Endodermal cell (in vitro differentiated cells): ENCODE measurements at regions not wholly inside any gene's neighbourhood (a gene's known extent, or its start where the extent isn't known, plus 50 kb on each side); places are given as distances from the start of the nearest gene placed in this dataset.

Source experiments
- DNase-seq: peaks from one replicate; pipeline ENCODE4 v3.0.0-alpha.2; 2017
- H3K27ac ChIP-seq: 2 replicates; pipeline ENCODE4 v1.5.1; 2013; ENCODE audit warnings: mild to moderate bottlenecking, low read depth, low read length, moderate library complexity
- H3K27me3 ChIP-seq: 2 replicates; pipeline ENCODE4 v1.6.1; 2013; ENCODE audit warnings: mild to moderate bottlenecking, low read length, moderate library complexity; ENCODE audit not compliant: insufficient read depth, control insufficient read depth, poor library complexity, severe bottlenecking
- H3K36me3 ChIP-seq: 2 replicates; pipeline ENCODE4 v1.7.0; 2013; ENCODE audit warnings: mild to moderate bottlenecking, low read length, moderate library complexity; ENCODE audit not compliant: control insufficient read depth, insufficient read depth
- H3K4me1 ChIP-seq: one replicate; pipeline ENCODE4 v1.7.0; 2013; ENCODE audit warnings: low read length; ENCODE audit not compliant: control insufficient read depth, insufficient read depth
- H3K4me3 ChIP-seq: 2 replicates; pipeline ENCODE4 v1.5.1; 2013; ENCODE audit warnings: mild to moderate bottlenecking, low read length, moderate library complexity
- H3K9ac ChIP-seq: 2 replicates; pipeline ENCODE4 v1.6.1; 2013; ENCODE audit warnings: mild to moderate bottlenecking, low read length, moderate library complexity; ENCODE audit not compliant: poor library complexity, severe bottlenecking; ENCODE audit errors: extremely low read depth
- H3K9me3 ChIP-seq: 2 replicates; pipeline ENCODE4 v1.6.1; 2013; ENCODE audit warnings: mild to moderate bottlenecking, low read length, moderate library complexity; ENCODE audit not compliant: control insufficient read depth
- H3K27ac Mint-ChIP-seq: 2 replicates; pipeline ENCODE4 v1.8.0; 2020; ENCODE audit warnings: mixed read lengths
- H3K27me3 Mint-ChIP-seq: 2 replicates; pipeline ENCODE4 v1.8.0; 2021; ENCODE audit warnings: mild to moderate bottlenecking, mixed read lengths; ENCODE audit not compliant: insufficient read depth
- H3K36me3 Mint-ChIP-seq: 2 replicates; pipeline ENCODE4 v1.8.0; 2020; ENCODE audit warnings: low read depth, mixed read lengths
- H3K4me1 Mint-ChIP-seq: 2 replicates; pipeline ENCODE4 v1.8.0; 2020; ENCODE audit warnings: mixed read lengths
- H3K4me3 Mint-ChIP-seq: 2 replicates; pipeline ENCODE4 v1.8.0; 2020; ENCODE audit warnings: mild to moderate bottlenecking, moderate library complexity, mixed read lengths
- H3K9me3 Mint-ChIP-seq: 2 replicates; pipeline ENCODE4 v1.8.0; 2020; ENCODE audit warnings: mild to moderate bottlenecking, mixed read lengths
- CTCF ChIP-seq: fragments of 200-600 bp; sonication (generic); conservative IDR thresholded peaks from 2 replicates; pipeline ENCODE4 v1.5.0; 2021; ENCODE audit warnings: antibody characterized with exemption, mild to moderate bottlenecking
- WGBS, 2 experiments: methylation state at CpG; one replicate each; pipeline versions ENCODE4 v1.1.5 to v1.1.7; 2013; ENCODE audit warnings: missing lambda C conversion rate in 2 of 2, mixed read lengths in 1 of 2; ENCODE audit not compliant: insufficient coverage in 1 of 2, insufficient read length in 1 of 2; 5-methylcytosine and 5-hydroxymethylcytosine counted together

- H3K9me3 ChIP-seq = no peaks in the 10 kb centered on the region
- H3K27ac ChIP-seq = no peak overlapping the region
- H3K36me3 ChIP-seq = no peaks in the 10 kb centered on the region
- 82 to 92% methylated on average over 2 to 3 of the region's 3 CpGs for WGBS, 2 experiments
- H3K27ac Mint-ChIP-seq = no peak overlapping the region
- H3K36me3 Mint-ChIP-seq = no peaks in the 10 kb centered on the region
- H3K27me3 Mint-ChIP-seq = peaks cover 18% of the 10 kb centered on the region
- no peak overlapping the region for H3K4me3 ChIP-seq
- no peak overlapping the region for H3K4me3 Mint-ChIP-seq
- peaks cover 8% of the 10 kb centered on the region for H3K4me1 Mint-ChIP-seq
- H3K9ac ChIP-seq = no peak overlapping the region
- no peak for TF ChIP-seq CTCF
- H3K9me3 Mint-ChIP-seq = no peaks in the 10 kb centered on the region
- H3K27me3 ChIP-seq = peaks cover 10% of the 10 kb centered on the region
- no peaks in the 10 kb centered on the region for H3K4me1 ChIP-seq
- no peak for DNase-seq
These were observed 911.4 kb upstream of the SLC39A10 start for GRCh38 chr2:194745557-194746146.

GRCh38 chr2:194742706-194743105 is 914.3 kb upstream of the SLC39A10 start:
- DNase-seq = no peak
- Mint-ChIP-seq H3K9me3 (no peaks in the 10 kb centered on the region), H3K4me1 (peaks cover 13% of the 10 kb centered on the region), H3K27ac (no peak overlapping the region), H3K27me3 (peaks cover 6% of the 10 kb centered on the region), H3K4me3 (no peak overlapping the region), H3K36me3 (no peaks in the 10 kb centered on the region)
- Histone ChIP-seq H3K9ac (no peak overlapping the region), H3K9me3 (no peaks in the 10 kb centered on the region), H3K27me3 (peaks cover 10% of the 10 kb centered on the region), H3K4me1 (no peaks in the 10 kb centered on the region), H3K27ac (no peak overlapping the region), H3K4me3 (no peak overlapping the region), H3K36me3 (no peaks in the 10 kb centered on the region)
- WGBS, 2 experiments = 94% methylated on average over 2 of the region's 2 CpGs; no CpG with 5 or more reads in 1 of the 2 experiments
- TF ChIP-seq CTCF = no peak

GRCh38 chr2:194739217-194739616 is 917.8 kb upstream of the SLC39A10 start:
- Histone ChIP-seq H3K9ac (no peak overlapping the region), H3K4me1 (no peaks in the 10 kb centered on the region), H3K27ac (no peak overlapping the region), H3K27me3 (no peaks in the 10 kb centered on the region), H3K9me3 (no peaks in the 10 kb centered on the region), H3K36me3 (no peaks in the 10 kb centered on the region), H3K4me3 (no peak overlapping the region)
- WGBS, 2 experiments = 91 to 93% methylated on average over 2 to 3 of the region's 3 CpGs
- Mint-ChIP-seq H3K27me3 (peaks cover 2% of the 10 kb centered on the region), H3K27ac (no peak overlapping the region), H3K4me1 (peaks cover 5% of the 10 kb centered on the region), H3K9me3 (no peaks in the 10 kb centered on the region), H3K4me3 (no peak overlapping the region), H3K36me3 (no peaks in the 10 kb centered on the region)
- TF ChIP-seq CTCF = no peak
- DNase-seq = no peak
